GM12878 (cell line): ENCODE measurements at regions not wholly inside any gene's neighbourhood (a gene's known extent, or its start where the extent isn't known, plus 50 kb on each side); places are given as distances from the start of the nearest gene placed in this dataset.

Experiments
- CEBPB ChIP-seq, 2 experiments: fragments of 150-350 bp in 1 of 2; IDR thresholded peaks; 2 replicates each; pipeline ENCODE4 v1.6.1; 2012 to 2014; ENCODE audit warnings: low read depth in 2 of 2, low read length in 2 of 2, borderline replicate concordance in 1 of 2, inconsistent platforms in 1 of 2
- CREB1 ChIP-seq: IDR thresholded peaks from 2 replicates; pipeline ENCODE4 v1.6.1; 2012; ENCODE audit warnings: low read depth, mild to moderate bottlenecking, inconsistent platforms
- CTCF ChIP-seq, 3 experiments: IDR thresholded peaks in 2 of 3; conservative IDR thresholded peaks in 1 of 3; 2 replicates each; pipeline ENCODE4 v1.5.1; 2011; ENCODE audit warnings: low read depth in 3 of 3, low read length in 3 of 3, mild to moderate bottlenecking in 3 of 3, control low read depth in 2 of 3, moderate library complexity in 2 of 3, inconsistent platforms in 1 of 3, mixed read lengths in 1 of 3; ENCODE audit not compliant: control insufficient read depth in 2 of 3, insufficient read depth in 1 of 3; ENCODE audit errors: extremely low read depth in 1 of 3
- EZH2 ChIP-seq: IDR thresholded peaks from 2 replicates; pipeline ENCODE4 v1.6.1; 2012; ENCODE audit warnings: low read depth, mild to moderate bottlenecking, control low read depth, inconsistent platforms, low read length, borderline replicate concordance; ENCODE audit not compliant: control insufficient read depth
- MAX ChIP-seq: IDR thresholded peaks from 2 replicates; pipeline ENCODE4 v1.6.1; 2012; ENCODE audit warnings: low read depth, low read length, improper control_type of control experiment
- NFYB ChIP-seq: IDR thresholded peaks from 2 replicates; pipeline ENCODE4 v1.6.1; 2011; ENCODE audit warnings: low read depth, mild to moderate bottlenecking, low read length, improper control_type of control experiment, moderate library complexity; ENCODE audit not compliant: insufficient read depth
- POLR2A ChIP-seq: IDR thresholded peaks from 2 replicates; pipeline ENCODE4 v1.6.1; 2011; ENCODE audit warnings: low read depth, mild to moderate bottlenecking, low read length
- POU2F2 ChIP-seq: IDR thresholded peaks from 3 replicates; pipeline ENCODE4 v1.6.1; 2011; ENCODE audit warnings: low read depth, mild to moderate bottlenecking, low read length, borderline replicate concordance
- RCOR1 ChIP-seq: conservative IDR thresholded peaks from 2 replicates; pipeline ENCODE4 v1.6.1; 2012; ENCODE audit warnings: low read depth, low read length, improper control_type of control experiment
- RELB ChIP-seq: fragments of 450-650 bp; IDR thresholded peaks from 2 replicates; pipeline ENCODE4 v1.6.1; 2017; ENCODE audit warnings: low read depth, mild to moderate bottlenecking, moderate library complexity
- REST ChIP-seq: IDR thresholded peaks from 2 replicates; pipeline ENCODE4 v1.6.1; 2012; ENCODE audit warnings: mild to moderate bottlenecking, low read depth, low read length
- SMC3 ChIP-seq: IDR thresholded peaks from 2 replicates; pipeline ENCODE4 v1.6.1; 2011; ENCODE audit warnings: low read length, improper control_type of control experiment, borderline replicate concordance
- SP1 ChIP-seq: IDR thresholded peaks from one replicate; pipeline ENCODE4 v1.6.1; 2011; ENCODE audit warnings: low read depth, low read length
- ZNF687 ChIP-seq: fragments of 450-650 bp; IDR thresholded peaks from 2 replicates; pipeline ENCODE4 v1.6.1; 2017; ENCODE audit warnings: mild to moderate bottlenecking, moderate library complexity

- no peak for TF ChIP-seq NFYB
- TF ChIP-seq CTCF (IDR thresholded peaks at IDR 0.05 in 2 of 3, conservative IDR thresholded peaks at IDR 0.05 in 1 of 3; ENCODE audit: control insufficient read depth in 2 of 3, extremely low read depth in 1 of 3, insufficient read depth in 1 of 3, low read depth in 3 of 3, low read length in 3 of 3), result no peak
- no peak for TF ChIP-seq RCOR1
- no peak for TF ChIP-seq MAX
- TF ChIP-seq CREB1, result no peak
- TF ChIP-seq ZNF687, result no peak
- no peak for TF ChIP-seq CEBPB (IDR thresholded peaks at IDR 0.05; ENCODE audit: borderline replicate concordance in 1 of 2, low read depth in 2 of 2, low read length in 2 of 2)
- TF ChIP-seq SP1, result no peak
- no peak for TF ChIP-seq POLR2A
- no peak for TF ChIP-seq RELB
- no peak for TF ChIP-seq REST
- no peak for TF ChIP-seq EZH2
- TF ChIP-seq POU2F2, result no peak
- no peak for TF ChIP-seq SMC3
These were observed 870.9 kb downstream of the GBE1 start for GRCh38 chr3:80890571-80890970.
